B cell (primary cell): ENCODE measurements at regions not wholly inside any gene's neighbourhood (a gene's known extent, or its start where the extent isn't known, plus 50 kb on each side); places are given as distances from the start of the nearest gene placed in this dataset.

ENCODE experiments used
- ATAC-seq: fragments of 200-7000 bp; cut with Tn5 transposase; one replicate; pipeline ENCODE4 v1.10.0; 2021; ENCODE audit warnings: low read depth, mild to moderate bottlenecking, moderate number of reproducible peaks, moderate library complexity
- CTCF ChIA-PET: fragments of 350-600 bp; sonication (Branson Sonifier 250); formaldehyde crosslinking; loops from one replicate; lab custom pipeline; 2021; ENCODE audit warnings: antibody characterized with exemption, inconsistent platforms; lab: Charles Lee
- POLR2A ChIA-PET: fragments of 350-600 bp; sonication (Branson Sonifier 250); formaldehyde crosslinking; loops from one replicate; lab custom pipeline; 2021; ENCODE audit warnings: antibody characterized with exemption; lab: Charles Lee
- DNase-seq: peaks from one replicate; pipeline ENCODE4 v3.0.0; 2013
- H2AFZ ChIP-seq: 2 replicates; pipeline ENCODE4 v1.6.1; 2012; ENCODE audit warnings: mild to moderate bottlenecking, low read depth, low read length; ENCODE audit not compliant: insufficient read depth, poor library complexity, severe bottlenecking
- H3K27ac ChIP-seq, 2 donors: 1 replicate in 1 of 2; 2 replicates in 1 of 2; pipeline ENCODE4 v1.5.1; 2012 to 2013; ENCODE audit warnings: low read length in 2 of 2, mild to moderate bottlenecking in 2 of 2, moderate library complexity in 1 of 2
- H3K27me3 ChIP-seq, 4 experiments: fragments of 200-600 bp in 1 of 4; sonication (generic) in 1 of 4; replicated peaks in 1 of 4; 1 replicate in 2 of 4; 2 replicates in 2 of 4; pipeline versions ENCODE4 v1.6.1 to v1.7.0; 2013 to 2016; ENCODE audit warnings: low read length in 3 of 4, mild to moderate bottlenecking in 2 of 4, mixed read lengths in 1 of 4, moderate library complexity in 1 of 4; ENCODE audit not compliant: insufficient read depth in 4 of 4, control insufficient read depth in 3 of 4; ENCODE audit errors: control extremely low read depth in 1 of 4
- H3K36me3 ChIP-seq, 2 experiments: replicated peaks in 1 of 2; 1 replicate in 1 of 2; 2 replicates in 1 of 2; pipeline versions ENCODE4 v1.6.1 to v1.7.1; 2013; ENCODE audit warnings: low read length in 1 of 2; ENCODE audit not compliant: insufficient read depth in 2 of 2, control insufficient read depth in 1 of 2; ENCODE audit errors: control extremely low read depth in 1 of 2, extremely low read depth in 1 of 2
- H3K4me1 ChIP-seq, 2 donors: fragments of 200-600 bp in 1 of 2; sonication (generic) in 1 of 2; 1 replicate in 1 of 2; 2 replicates in 1 of 2; pipeline versions ENCODE4 v1.5.1 to v1.6.1; 2013 to 2017; ENCODE audit warnings: low read length in 2 of 2; ENCODE audit not compliant: control insufficient read depth in 2 of 2, insufficient read depth in 2 of 2
- H3K4me2 ChIP-seq: replicated peaks from 2 replicates; pipeline ENCODE3; 2012; ENCODE audit warnings: mild to moderate bottlenecking, low read depth, low read length; ENCODE audit not compliant: poor library complexity, severe bottlenecking
- H3K4me3 ChIP-seq, 5 experiments: fragments of 200-600 bp in 1 of 5; sonication (generic) in 1 of 5; 1 replicate in 3 of 5; 2 replicates in 2 of 5; pipeline versions ENCODE4 v1.5.1 to v1.7.0; 2011 to 2016; ENCODE audit warnings: low read length in 4 of 5, mild to moderate bottlenecking in 4 of 5, low read depth in 2 of 5, control low read depth in 1 of 5, moderate library complexity in 1 of 5; ENCODE audit not compliant: insufficient read depth in 1 of 5; ENCODE audit errors: control extremely low read depth in 1 of 5, extremely low read depth in 1 of 5
- H3K79me2 ChIP-seq: fragments of 200-600 bp; sonication (generic); one replicate; pipeline ENCODE4 v1.6.0; 2016; ENCODE audit warnings: low read length; ENCODE audit not compliant: control insufficient read depth, insufficient read depth
- H3K9ac ChIP-seq: fragments of 200-600 bp; sonication (generic); 2 replicates; pipeline ENCODE4 v1.6.1; 2017; ENCODE audit warnings: mild to moderate bottlenecking, low read length, moderate library complexity
- H3K9me3 ChIP-seq, 3 donors: one replicate each; pipeline versions ENCODE4 v1.6.1 to v1.7.1; 2013; ENCODE audit warnings: low read length in 2 of 3; ENCODE audit not compliant: control insufficient read depth in 2 of 3, insufficient read depth in 1 of 3; ENCODE audit errors: control extremely low read depth in 1 of 3
- H4K20me1 ChIP-seq: 2 replicates; pipeline ENCODE4 v1.6.0; 2012; ENCODE audit warnings: mild to moderate bottlenecking, low read length; ENCODE audit not compliant: insufficient read depth, control insufficient read depth, poor library complexity, severe bottlenecking
- H3K27ac Mint-ChIP-seq: one replicate; pipeline ENCODE4 v1.8.0; 2021; ENCODE audit warnings: mixed read lengths
- H3K27me3 Mint-ChIP-seq: one replicate; pipeline ENCODE4 v1.8.0; 2021; ENCODE audit warnings: mixed read lengths
- H3K4me1 Mint-ChIP-seq: one replicate; pipeline ENCODE4 v1.8.0; 2021; ENCODE audit warnings: mixed read lengths
- H3K4me3 Mint-ChIP-seq: one replicate; pipeline ENCODE4 v1.8.0; 2021; ENCODE audit warnings: mixed read lengths
- H3K9me3 Mint-ChIP-seq: one replicate; pipeline ENCODE4 v1.8.0; 2022; ENCODE audit warnings: mixed read lengths; ENCODE audit not compliant: insufficient read depth
- EZH2 ChIP-seq: IDR thresholded peaks from 2 replicates; pipeline ENCODE4 v1.6.1; 2012; ENCODE audit warnings: borderline replicate concordance, low read depth, mild to moderate bottlenecking, moderate library complexity, low read length; ENCODE audit not compliant: insufficient read depth, poor library complexity, severe bottlenecking
- WGBS: methylation state at CpG from one replicate; pipeline ENCODE4 v1.1.5; 2013; ENCODE audit warnings: missing lambda C conversion rate; ENCODE audit not compliant: insufficient coverage; 5-methylcytosine and 5-hydroxymethylcytosine counted together
- intact Hi-C: fragments of 100-400 bp; cut with micrococcal nuclease; formaldehyde crosslinking; loops from one replicate; pipeline ENCODE4 v1.10.0; 2022
- TF ChIP-seq, protein P1 (sequence below): fragments of 200-600 bp; IDR thresholded peaks from one replicate; pipeline ENCODE4 v1.8.0; 2022; ENCODE audit warnings: antibody characterized with exemption, mild to moderate bottlenecking

DNA sequence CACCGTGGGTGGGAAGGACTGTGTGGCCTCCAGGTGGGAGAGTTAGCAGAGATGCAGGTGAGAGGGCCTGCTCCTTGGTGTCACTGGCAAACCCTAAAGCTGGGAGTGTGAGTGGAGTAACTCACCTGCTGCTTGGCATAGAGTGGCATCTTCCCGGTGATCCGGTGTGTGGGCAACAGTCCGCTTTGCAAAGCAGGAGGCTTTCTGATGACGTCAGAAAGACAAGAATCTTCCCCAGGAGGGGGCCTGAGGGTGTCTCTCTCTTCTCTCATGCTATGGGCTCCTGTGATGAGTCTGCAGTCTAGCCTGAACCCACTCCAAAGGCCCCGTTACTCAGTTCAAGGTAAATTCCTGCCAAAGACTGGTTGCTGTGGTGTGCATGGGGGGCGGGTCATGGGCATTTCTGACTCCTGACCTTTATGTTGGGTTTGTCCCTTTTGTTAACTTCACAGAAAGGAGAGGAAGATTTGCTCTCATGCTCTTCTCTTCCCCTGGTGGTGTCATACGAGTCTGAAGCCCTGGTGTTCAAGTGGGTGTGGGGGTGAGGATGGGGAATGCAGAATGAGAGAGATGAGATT, 187.9 kb downstream of the GATA3 start:
- Histone ChIP-seq H3K4me2 (no peak overlapping the region), H2AFZ (no peak overlapping the region), H3K79me2 (no peaks in the 10 kb centered on the region), H3K36me3 (no peaks in the 10 kb centered on the region), H4K20me1 (no peaks in the 10 kb centered on the region), H3K4me3 (no peak overlapping the region), H3K27me3 (no peaks in the 10 kb centered on the region), H3K27ac (no peak overlapping the region), H3K9ac (no peak overlapping the region), H3K9me3 (peaks cover 0 to 7% (median 0%) of the 10 kb centered on the region in 3 donors), H3K4me1 (peaks cover 4 to 12% of the 10 kb centered on the region in 2 donors)
- ATAC-seq = no peak
- Mint-ChIP-seq H3K4me3 (no peak overlapping the region), H3K9me3 (peaks cover 2% of the 10 kb centered on the region), H3K27me3 (peaks cover 9% of the 10 kb centered on the region), H3K4me1 (peaks cover 7% of the 10 kb centered on the region), H3K27ac (no peak overlapping the region)
- intact Hi-C loops = no loop called here
- CTCF ChIA-PET = no interaction called here
- DNase-seq = no peak
- TF ChIP-seq EZH2 = no peak
- TF ChIP-seq, protein P1, sequence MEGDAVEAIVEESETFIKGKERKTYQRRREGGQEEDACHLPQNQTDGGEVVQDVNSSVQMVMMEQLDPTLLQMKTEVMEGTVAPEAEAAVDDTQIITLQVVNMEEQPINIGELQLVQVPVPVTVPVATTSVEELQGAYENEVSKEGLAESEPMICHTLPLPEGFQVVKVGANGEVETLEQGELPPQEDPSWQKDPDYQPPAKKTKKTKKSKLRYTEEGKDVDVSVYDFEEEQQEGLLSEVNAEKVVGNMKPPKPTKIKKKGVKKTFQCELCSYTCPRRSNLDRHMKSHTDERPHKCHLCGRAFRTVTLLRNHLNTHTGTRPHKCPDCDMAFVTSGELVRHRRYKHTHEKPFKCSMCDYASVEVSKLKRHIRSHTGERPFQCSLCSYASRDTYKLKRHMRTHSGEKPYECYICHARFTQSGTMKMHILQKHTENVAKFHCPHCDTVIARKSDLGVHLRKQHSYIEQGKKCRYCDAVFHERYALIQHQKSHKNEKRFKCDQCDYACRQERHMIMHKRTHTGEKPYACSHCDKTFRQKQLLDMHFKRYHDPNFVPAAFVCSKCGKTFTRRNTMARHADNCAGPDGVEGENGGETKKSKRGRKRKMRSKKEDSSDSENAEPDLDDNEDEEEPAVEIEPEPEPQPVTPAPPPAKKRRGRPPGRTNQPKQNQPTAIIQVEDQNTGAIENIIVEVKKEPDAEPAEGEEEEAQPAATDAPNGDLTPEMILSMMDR = no peak
- 96% methylated on average over 5 of the region's 8 CpGs for WGBS
- POLR2A ChIA-PET = no interaction called here

DNA sequence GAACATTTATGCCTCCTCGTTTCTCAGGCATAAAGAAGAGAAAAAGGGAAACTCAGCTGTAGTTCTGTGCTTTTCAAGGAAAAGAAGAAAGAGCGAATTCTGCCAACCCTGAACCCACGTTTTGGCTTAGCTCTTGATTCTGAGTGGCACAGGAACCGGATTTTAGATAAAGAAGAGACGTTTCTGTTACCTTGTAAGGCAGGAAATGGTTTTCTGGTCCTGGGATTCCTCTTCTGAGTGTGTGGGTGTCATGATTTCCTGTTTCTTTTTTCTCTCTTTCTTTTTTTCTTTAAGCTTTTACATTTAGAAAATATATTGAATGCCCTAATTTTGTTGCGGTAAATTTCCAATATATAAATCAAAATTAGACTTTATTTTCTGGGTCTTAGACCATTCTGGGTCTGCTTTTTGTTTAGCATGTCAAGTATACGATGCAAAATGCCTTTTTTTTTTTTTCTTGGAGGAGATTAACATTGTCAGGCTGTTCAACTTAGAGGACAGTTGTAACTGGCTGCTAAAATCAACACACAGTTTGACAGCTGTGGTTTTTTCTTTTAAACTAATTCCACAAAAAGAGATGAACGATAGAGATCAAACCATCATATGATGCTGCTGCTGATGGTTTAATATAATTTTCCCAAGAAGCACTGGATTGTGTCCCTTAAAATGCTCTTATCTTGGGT, 190.8 kb downstream of the GATA3 start:
- ChIA-PET POLR2A (no interaction called here), CTCF (no interaction called here)
- Histone ChIP-seq H3K27me3 (no peaks in the 10 kb centered on the region), H3K36me3 (no peaks in the 10 kb centered on the region), H3K79me2 (no peaks in the 10 kb centered on the region), H2AFZ (peak overlapping the region; percentile 57), H3K27ac (no peak overlapping the region), H3K9ac (no peak overlapping the region), H3K9me3 (peaks cover 0 to 8% (median 0%) of the 10 kb centered on the region in 3 donors), H3K4me3 (no peak overlapping the region), H3K4me1 (peaks cover 4 to 12% of the 10 kb centered on the region in 2 donors), H4K20me1 (no peaks in the 10 kb centered on the region), H3K4me2 (peak overlapping the region; percentile 35)
- no peak for ATAC-seq
- DNase-seq = no peak
- TF ChIP-seq, protein P1 = no peak
- TF ChIP-seq EZH2 = no peak
- no peak overlapping the region for H3K4me3 Mint-ChIP-seq
- peaks cover 7% of the 10 kb centered on the region for H3K4me1 Mint-ChIP-seq
- no peak overlapping the region for H3K27ac Mint-ChIP-seq
- 7% methylated on average over 2 of the region's 8 CpGs for WGBS
- intact Hi-C loops = no loop called here
- H3K9me3 Mint-ChIP-seq = peaks cover 4% of the 10 kb centered on the region
- H3K27me3 Mint-ChIP-seq = no peaks in the 10 kb centered on the region
